ENCODE measurements at regions not wholly inside any gene's neighbourhood (a gene's known extent, or its start where the extent isn't known, plus 50 kb on each side); places are given as distances from the start of the nearest gene placed in this dataset.
A peak's percentile ranks its signal among the peaks of the same experiment; 100 is the strongest.

DNA sequence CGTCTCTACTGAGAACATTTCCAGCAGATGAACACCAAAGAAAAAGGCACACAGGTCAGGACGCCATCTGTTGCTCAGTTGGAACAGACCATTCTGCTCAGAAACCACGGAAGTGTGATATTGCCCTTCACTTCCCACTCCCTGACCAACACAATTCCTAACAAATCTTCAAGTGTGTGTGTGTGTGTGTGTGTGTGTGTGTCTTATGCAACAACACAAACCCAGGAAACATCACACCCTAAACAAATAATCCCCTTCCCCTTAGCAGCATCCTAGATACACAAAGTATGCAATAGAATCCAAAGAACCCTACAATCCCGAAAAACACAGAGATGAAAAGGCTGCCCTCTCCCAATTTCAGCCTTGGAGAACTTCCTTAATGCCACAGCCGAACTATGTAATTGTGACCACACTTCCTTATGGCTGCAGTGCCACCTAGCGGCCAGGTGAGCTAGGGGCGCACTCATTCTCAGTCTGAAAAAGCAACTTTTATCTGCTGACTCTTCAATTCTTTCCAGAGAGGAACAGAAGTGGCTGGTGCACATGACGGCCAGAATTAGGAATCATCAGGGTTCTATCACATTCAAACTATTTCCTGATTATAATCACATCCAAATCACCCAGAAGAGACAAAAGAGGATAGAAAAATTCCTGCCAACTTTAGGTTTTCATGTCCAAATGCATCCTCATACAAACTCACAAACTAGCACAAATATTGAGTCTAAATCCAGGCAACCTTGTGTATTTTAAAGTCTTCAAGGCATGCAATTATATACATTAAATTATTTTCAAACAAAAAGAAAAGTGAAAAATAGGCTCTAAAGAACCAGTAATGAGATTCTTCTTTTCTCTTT lies 164.9 kb downstream of the DHX15 start:
- DNase-seq (ENCODE audit: low read depth) = peak; percentile 26

DNA sequence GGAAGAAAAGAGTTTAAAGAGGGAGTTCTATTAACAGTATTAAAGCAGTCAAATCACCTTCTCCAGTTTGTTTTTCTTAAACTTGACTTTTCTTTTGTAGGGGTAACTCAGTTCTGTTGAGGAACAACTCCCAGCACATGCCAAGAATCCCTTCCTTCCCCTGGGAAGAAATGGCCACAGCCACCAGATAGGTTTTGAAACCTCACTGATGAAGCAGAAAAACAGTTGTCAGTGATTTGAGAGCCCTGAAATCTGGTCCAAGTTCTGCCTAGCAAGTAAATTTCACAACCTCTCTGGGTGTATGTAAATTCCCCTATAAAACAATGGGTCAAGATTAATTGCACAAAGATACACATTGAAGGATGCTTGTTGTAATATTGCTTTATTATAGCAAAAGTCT lies 167.1 kb downstream of the DHX15 start:
- no peak for DNase-seq (ENCODE audit: low read depth)

GRCh38 chr4:24416293-24416692 lies 168.1 kb downstream of the DHX15 start:
- no peak for DNase-seq (ENCODE audit: low read depth)

- no peak for DNase-seq (ENCODE audit: low read depth)
These were observed 171.0 kb downstream of the DHX15 start for GRCh38 chr4:24413311-24413784.

DNA sequence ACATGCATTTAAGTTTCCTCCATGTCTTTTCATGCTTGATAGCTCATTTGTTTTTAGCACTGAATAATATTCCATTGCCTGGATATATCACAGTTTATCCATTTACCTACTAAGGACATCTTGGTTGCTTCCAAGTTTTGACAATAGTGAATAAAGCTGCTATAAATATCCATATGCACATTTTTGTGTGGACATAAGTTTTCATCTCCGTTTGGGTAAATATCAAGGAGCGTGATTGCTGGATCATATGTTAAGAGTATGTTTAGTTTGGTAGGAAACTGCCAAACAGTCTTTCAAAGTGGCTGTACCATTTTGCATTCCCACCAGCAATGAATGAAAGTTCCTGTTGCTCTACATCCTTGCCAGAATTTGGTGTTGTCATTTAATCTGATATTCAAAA lies 172.5 kb downstream of the DHX15 start:
- no peak for DNase-seq (ENCODE audit: low read depth)

- DNase-seq (ENCODE audit: low read depth) = no peak
These were observed 173.1 kb downstream of the DHX15 start for GRCh38 chr4:24411299-24411698.

GRCh38 chr4:24408640-24409039 lies 175.7 kb downstream of the DHX15 start:
- no peak for DNase-seq (ENCODE audit: low read depth)

- DNase-seq (ENCODE audit: low read depth) = no peak
These were observed 178.4 kb downstream of the DHX15 start for GRCh38 chr4:24405926-24406325.

DNA sequence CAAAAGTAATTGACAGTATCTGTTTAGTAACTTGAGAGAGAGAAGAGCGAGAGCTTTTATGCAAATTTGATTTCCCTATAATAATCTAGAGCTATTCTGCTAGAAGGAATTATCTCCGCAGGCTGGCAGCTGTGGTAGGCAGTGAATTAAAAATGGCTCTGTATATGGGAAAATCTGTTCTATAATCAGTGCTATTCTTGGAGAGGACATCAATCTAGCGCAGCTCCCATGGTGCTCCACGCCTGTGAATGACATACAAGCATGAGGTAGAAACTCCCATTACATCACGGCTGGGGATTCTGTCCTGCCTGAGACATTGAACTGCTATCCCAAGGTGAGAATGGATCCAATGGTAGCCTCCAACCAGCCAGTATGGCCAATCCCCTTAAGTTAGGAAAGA lies 179.0 kb downstream of the DHX15 start:
- no peak for DNase-seq (ENCODE audit: low read depth)

DNA sequence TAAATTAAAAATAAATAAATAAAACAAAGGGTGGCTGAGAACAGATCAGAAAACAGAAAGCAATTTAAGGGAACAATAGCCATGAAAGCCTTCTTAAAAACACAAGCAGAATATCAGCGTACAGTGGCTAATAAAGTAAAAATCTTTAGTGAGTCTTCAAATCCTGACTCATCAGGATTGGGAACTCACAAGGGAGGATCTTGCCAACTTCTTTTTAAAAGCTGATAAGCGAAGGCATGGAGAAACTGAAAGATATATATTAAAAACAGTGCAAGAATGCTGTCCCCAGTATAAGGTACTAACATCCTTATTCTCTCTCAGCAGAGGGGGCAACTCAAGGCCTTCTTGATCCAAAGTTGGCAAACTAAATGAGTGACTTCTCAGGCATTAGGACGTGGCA lies 180.1 kb downstream of the DHX15 start:
- no peak for DNase-seq (ENCODE audit: low read depth)

GRCh38 chr4:24403265-24403664 lies 181.1 kb downstream of the DHX15 start:
- no peak for DNase-seq (ENCODE audit: low read depth)

DNA sequence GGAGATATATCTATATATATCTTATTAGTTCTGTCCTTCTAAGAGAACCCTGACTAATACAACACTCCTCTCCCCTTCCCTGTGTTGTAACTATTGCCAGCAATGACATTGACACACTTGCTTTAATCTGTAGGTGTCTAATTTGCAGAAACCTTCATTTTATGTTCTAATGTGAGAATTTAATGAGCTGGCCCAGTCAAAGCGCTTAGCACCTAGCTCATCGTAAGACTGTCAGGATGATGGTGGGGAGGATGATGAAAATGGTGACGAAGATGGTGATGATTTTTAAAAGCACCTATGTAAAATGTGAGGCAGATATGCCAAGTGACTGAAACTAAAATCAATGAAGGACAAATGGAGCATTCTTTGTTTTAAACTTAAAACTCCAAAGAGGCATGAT lies 183.8 kb downstream of the DHX15 start:
- no peak for DNase-seq (ENCODE audit: low read depth)

GRCh38 chr4:24396988-24397387 lies 187.4 kb downstream of the DHX15 start:
- no peak for DNase-seq (ENCODE audit: low read depth)

DNA sequence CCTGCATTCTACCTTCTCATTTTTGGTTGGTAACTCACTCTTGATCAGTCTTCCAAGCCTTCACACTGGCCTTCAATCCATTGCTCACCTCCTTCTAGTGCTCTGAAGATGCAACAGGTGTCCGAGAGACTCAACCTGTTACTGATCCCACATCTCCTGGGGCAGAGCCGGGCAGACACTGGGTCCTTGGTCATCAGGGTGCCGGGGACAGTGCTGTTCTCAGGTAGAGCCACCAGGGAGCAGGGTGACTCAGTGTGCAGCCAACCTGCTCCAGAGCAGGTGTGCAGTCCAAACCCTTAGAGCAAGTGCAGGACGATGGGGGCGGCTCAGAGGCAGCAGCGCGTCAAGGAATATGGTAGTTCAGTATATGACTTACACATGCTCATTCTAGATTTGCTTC lies 188.4 kb downstream of the DHX15 start:
- DNase-seq (ENCODE audit: low read depth) = no peak

DNA sequence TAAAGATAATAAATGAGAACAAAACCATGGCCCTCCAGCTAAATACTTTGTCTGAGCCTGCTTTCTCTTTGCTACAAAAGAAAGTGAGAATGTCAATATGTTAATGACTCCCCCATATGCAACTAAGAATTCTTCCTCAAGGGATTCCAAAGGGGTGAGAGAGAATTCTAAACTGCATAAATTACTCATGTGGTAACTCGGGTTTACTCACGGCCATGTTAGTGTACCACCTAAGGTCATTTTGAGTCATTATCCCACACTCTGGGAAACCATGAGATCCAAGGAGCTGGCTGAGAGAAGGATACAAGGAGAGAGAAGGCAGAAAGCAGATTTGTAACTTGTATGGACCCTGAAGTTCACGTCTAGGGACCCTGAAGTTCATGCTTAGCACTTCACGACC lies 190.3 kb downstream of the DHX15 start:
- DNase-seq (ENCODE audit: low read depth) = peak; percentile 10

- no peak for DNase-seq (ENCODE audit: low read depth)
These were observed 191.7 kb downstream of the DHX15 start for GRCh38 chr4:24392613-24393012.

- DNase-seq (ENCODE audit: low read depth) = peak; percentile 15
These were observed 202.0 kb downstream of the DHX15 start for GRCh38 chr4:24382381-24382780.

DNA sequence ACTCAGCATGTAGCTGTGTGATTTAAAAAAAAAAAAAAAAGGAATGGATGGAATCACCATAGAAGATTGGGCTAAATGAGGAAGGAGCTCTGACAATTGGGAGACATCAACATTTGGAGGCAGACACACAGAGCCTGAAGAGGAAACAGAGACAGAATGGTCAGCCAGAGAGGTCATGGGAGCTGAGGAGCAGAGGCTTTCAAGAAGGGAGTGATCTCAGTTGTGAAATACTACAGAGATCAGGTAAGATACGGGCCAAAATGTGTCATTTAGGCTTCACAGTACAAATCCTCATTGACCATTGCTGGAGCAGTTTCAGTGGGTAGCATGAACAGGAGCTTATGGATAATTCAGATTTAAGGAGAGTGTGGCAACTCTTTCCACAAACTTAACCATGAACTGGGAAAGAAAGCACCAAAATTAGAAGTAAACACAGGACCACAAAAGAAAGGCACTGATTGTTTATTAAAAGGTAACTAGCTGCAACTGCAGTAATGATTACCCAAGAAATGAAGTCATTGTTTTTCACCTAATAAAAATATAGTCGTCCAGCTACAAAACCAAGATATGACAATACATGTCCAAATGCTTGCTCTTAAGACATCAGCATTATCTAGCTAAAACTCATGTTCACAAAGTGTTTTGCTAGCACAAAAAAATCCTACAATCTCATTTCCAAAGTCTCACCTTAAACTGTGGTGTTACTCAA lies 203.2 kb downstream of the DHX15 start:
- DNase-seq (ENCODE audit: low read depth) = no peak

DNA sequence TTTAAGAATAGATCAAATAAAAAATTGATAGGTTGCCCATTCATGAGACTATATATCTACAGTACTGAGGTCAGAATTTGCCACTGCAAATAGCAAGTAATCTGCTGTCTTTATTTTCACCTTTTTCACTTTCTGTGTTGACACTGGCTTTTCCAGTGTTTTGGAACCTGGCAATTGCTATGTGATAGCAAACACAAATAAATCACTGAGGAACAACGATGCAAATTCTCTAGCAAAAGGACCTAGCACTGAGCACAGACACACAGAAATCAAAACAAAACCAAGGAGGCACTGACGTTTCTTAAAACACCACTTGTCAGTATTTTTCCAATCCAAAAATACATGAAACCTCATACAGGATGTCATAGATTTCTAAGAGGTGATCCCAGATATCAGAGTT lies 210.7 kb downstream of the DHX15 start:
- no peak for DNase-seq (ENCODE audit: low read depth)

- no peak for DNase-seq (ENCODE audit: low read depth)
These were observed 211.5 kb downstream of the DHX15 start for GRCh38 chr4:24372881-24373280.

- no peak for DNase-seq (ENCODE audit: low read depth)
These were observed 212.0 kb downstream of the DHX15 start for GRCh38 chr4:24372341-24372740.

DNA sequence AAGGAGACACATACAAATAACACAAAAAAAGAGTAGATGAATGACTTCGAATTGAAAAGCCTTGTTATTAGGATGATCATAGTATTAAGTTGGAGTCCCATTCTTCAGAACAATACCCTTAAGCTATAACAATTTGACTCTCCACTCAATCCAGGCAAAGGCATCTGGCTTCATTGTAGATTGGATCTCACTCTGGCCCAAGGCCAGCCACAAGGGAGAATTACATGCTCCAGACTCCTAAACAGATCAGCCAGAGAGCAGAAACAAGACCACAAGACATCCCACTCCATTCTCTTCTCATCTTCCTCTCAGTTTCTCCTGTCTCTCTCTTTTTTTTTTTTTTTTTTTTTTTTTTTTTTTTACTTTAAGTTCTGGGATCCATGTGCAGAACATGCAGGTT lies 213.9 kb downstream of the DHX15 start:
- no peak for DNase-seq (ENCODE audit: low read depth)

GRCh38 chr4:24369507-24370029 lies 214.8 kb downstream of the DHX15 start:
- DNase-seq (ENCODE audit: low read depth) = no peak

Data from non-pigmented ciliary epithelial cell (primary cell).